Subcutaneous abdominal adipose tissue (tissue), 5 donors: ENCODE measurements at regions not wholly inside any gene's neighbourhood (a gene's known extent, or its start where the extent isn't known, plus 50 kb on each side); places are given as distances from the start of the nearest gene placed in this dataset.

Source experiments
- H3K27ac ChIP-seq: one replicate; pipeline ENCODE4 v1.7.0; 2013; ENCODE audit warnings: low read depth, mild to moderate bottlenecking, inconsistent platforms, low read length, moderate library complexity
- H3K27me3 ChIP-seq, 5 donors: one replicate each; pipeline ENCODE4 v1.7.0; 2013; ENCODE audit warnings: low read length in 5 of 5, inconsistent platforms in 1 of 5; ENCODE audit not compliant: control insufficient read depth in 5 of 5, insufficient read depth in 4 of 5
- H3K36me3 ChIP-seq, 5 donors: one replicate each; pipeline ENCODE4 v1.7.0; 2013; ENCODE audit warnings: low read length in 5 of 5; ENCODE audit not compliant: control insufficient read depth in 5 of 5, insufficient read depth in 5 of 5
- H3K4me1 ChIP-seq, 5 donors: one replicate each; pipeline ENCODE4 v1.7.0; 2013; ENCODE audit warnings: low read length in 5 of 5, mild to moderate bottlenecking in 3 of 5, moderate library complexity in 1 of 5; ENCODE audit not compliant: control insufficient read depth in 5 of 5, insufficient read depth in 5 of 5
- H3K4me3 ChIP-seq, 5 donors: one replicate each; pipeline ENCODE4 v1.7.0; 2013; ENCODE audit warnings: low read length in 5 of 5, low read depth in 1 of 5
- H3K9ac ChIP-seq, 5 donors: one replicate each; pipeline ENCODE4 v1.7.0; 2013; ENCODE audit warnings: low read length in 5 of 5, mild to moderate bottlenecking in 4 of 5, moderate library complexity in 3 of 5
- H3K9me3 ChIP-seq, 5 donors: one replicate each; pipeline ENCODE4 v1.7.0; 2013; ENCODE audit warnings: low read length in 5 of 5; ENCODE audit not compliant: control insufficient read depth in 5 of 5
- donor health status: healthy.
- donor health status: healthy.
- donor health status: healthy.
- donor health status: healthy.
- donor health status: healthy.

GRCh38 chr7:55629051-55629677, 56.9 kb upstream of the VOPP1 start:
- Histone ChIP-seq H3K27me3 (peaks cover 0 to 3% (median 0%) of the 10 kb centered on the region in 5 donors), H3K4me3 (no peak overlapping the region), H3K27ac (no peak overlapping the region), H3K9me3 (peaks cover 0 to 7% (median 0%) of the 10 kb centered on the region in 5 donors), H3K36me3 (no peaks in the 10 kb centered on the region), H3K9ac (no peak overlapping the region), H3K4me1 (no peaks in the 10 kb centered on the region)

DNA sequence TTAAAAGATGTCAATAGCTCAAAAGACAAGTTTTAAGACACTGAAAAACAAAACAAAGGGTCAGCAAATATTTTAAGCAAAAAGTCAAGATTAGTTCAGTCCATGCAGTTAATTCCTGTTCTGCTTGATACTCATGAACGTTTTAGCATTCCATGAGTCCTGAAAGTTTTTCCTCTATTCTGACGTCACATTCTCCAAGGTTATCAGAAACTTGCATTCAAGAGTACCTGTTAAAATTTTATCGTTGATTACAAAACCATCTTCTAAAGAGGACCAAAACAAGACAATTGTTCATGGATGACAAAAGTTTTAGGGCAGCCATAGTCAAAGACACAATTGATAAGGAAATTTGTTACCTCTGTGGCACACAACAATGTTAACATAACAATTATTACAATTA, 52.5 kb upstream of the VOPP1 start:
- no peaks in the 10 kb centered on the region for H3K4me1 ChIP-seq
- H3K9me3 ChIP-seq: peaks cover 0 to 7% (median 0%) of the 10 kb centered on the region in 5 donors
- H3K27me3 ChIP-seq: peaks cover 0 to 3% (median 0%) of the 10 kb centered on the region in 5 donors
- H3K9ac ChIP-seq: no peak overlapping the region
- no peak overlapping the region for H3K27ac ChIP-seq
- no peaks in the 10 kb centered on the region for H3K36me3 ChIP-seq
- no peak overlapping the region for H3K4me3 ChIP-seq

GRCh38 chr7:55623617-55624016, 51.3 kb upstream of the VOPP1 start:
- Histone ChIP-seq H3K36me3 (no peaks in the 10 kb centered on the region), H3K27ac (no peak overlapping the region), H3K27me3 (peaks cover 0 to 4% (median 0%) of the 10 kb centered on the region in 5 donors), H3K9ac (no peak overlapping the region), H3K9me3 (peaks cover 0 to 13% (median 3%) of the 10 kb centered on the region in 5 donors), H3K4me3 (no peak overlapping the region), H3K4me1 (no peaks in the 10 kb centered on the region)

DNA sequence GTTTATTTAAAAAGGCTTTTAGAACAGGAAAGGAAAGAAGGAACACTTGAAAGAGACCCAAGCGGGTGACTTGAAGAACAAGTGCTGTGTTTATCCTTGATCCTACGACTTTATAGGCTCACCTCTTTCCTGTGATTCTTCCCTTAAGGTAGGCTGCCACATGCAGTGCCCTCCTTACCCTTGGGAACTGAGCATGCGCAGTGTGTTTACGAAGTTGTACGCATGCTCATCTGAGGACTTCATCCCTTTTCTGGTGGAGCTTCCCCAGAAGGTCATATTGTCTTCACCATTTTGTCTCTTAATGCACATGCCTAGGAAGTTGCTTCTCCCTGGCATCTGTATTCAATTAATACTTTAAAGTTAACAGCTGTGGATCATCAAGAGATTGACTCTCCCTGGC, 49.9 kb upstream of the VOPP1 start:
- H3K27me3 ChIP-seq: peaks cover 0 to 4% (median 0%) of the 10 kb centered on the region in 5 donors
- no peak overlapping the region for H3K4me3 ChIP-seq
- H3K36me3 ChIP-seq: no peaks in the 10 kb centered on the region
- no peak overlapping the region for H3K27ac ChIP-seq
- no peak overlapping the region for H3K9ac ChIP-seq
- H3K4me1 ChIP-seq: no peaks in the 10 kb centered on the region
- H3K9me3 ChIP-seq: peaks cover 0 to 13% (median 5%) of the 10 kb centered on the region in 5 donors
